ENCODE measurements at regions not wholly inside any gene's neighbourhood (a gene's known extent, or its start where the extent isn't known, plus 50 kb on each side); places are given as distances from the start of the nearest gene placed in this dataset.

DNA sequence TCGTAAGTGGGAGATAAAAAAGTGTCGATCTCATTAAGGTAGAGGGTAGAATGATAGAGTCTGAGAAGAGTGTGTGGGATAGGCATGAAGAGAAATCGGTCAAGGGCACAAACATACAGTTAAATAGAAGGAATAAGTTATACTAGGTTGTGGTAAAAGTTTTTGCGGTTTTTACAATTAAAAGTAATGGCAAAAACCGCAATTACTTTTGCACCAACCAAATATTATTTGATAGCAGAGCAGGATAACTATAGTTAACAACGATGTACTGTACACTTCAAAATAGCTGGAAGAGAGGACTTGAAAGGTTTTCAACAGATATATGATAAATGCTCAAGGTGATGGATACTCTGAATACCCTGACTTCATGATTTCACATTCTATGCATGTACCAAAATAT, 135.8 kb upstream of the CDH12 start:
- ChIA-PET CTCF (no interaction called here), POLR2A (ENCODE audit: unreplicated experiment) (no interaction called here)
- Histone ChIP-seq H3K4me2 (no peak overlapping the region), H3K79me2 (ENCODE audit: low read depth) (no peaks in the 10 kb centered on the region), H3K27me3 (ENCODE audit: insufficient read depth, low read depth) (no peaks in the 10 kb centered on the region), H3F3A (ENCODE audit: insufficient read depth, low read depth) (no peaks in the 10 kb centered on the region), H3K27ac (no peak overlapping the region), H3K4me1 (replicated peaks; ENCODE audit: insufficient read depth) (no peaks in the 10 kb centered on the region), H3K36me3 (ENCODE audit: low read depth) (no peaks in the 10 kb centered on the region), H3K4me3 (no peak overlapping the region), H3K9me3 (ENCODE audit: insufficient read depth, low read depth) (no peaks in the 10 kb centered on the region), H2AFZ (no peak overlapping the region), H3K9me2 (ENCODE audit: insufficient read depth) (no peaks in the 10 kb centered on the region; the same call in 1 of the 2 replicates), H4K20me1 (ENCODE audit: insufficient read depth) (no peaks in the 10 kb centered on the region)
- no peak for DNase-seq
- no TSS peak for BruUV-seq (replicated peaks)
- TF ChIP-seq, protein P1, sequence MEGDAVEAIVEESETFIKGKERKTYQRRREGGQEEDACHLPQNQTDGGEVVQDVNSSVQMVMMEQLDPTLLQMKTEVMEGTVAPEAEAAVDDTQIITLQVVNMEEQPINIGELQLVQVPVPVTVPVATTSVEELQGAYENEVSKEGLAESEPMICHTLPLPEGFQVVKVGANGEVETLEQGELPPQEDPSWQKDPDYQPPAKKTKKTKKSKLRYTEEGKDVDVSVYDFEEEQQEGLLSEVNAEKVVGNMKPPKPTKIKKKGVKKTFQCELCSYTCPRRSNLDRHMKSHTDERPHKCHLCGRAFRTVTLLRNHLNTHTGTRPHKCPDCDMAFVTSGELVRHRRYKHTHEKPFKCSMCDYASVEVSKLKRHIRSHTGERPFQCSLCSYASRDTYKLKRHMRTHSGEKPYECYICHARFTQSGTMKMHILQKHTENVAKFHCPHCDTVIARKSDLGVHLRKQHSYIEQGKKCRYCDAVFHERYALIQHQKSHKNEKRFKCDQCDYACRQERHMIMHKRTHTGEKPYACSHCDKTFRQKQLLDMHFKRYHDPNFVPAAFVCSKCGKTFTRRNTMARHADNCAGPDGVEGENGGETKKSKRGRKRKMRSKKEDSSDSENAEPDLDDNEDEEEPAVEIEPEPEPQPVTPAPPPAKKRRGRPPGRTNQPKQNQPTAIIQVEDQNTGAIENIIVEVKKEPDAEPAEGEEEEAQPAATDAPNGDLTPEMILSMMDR (conservative IDR thresholded peaks at IDR 0.05), result no peak
- TF ChIP-seq EZH2 (IDR thresholded peaks at IDR 0.05; ENCODE audit: low read depth), result no peak
- intact Hi-C loops (cut with micrococcal nuclease; ENCODE audit: unreplicated experiment), result no loop called here

DNA sequence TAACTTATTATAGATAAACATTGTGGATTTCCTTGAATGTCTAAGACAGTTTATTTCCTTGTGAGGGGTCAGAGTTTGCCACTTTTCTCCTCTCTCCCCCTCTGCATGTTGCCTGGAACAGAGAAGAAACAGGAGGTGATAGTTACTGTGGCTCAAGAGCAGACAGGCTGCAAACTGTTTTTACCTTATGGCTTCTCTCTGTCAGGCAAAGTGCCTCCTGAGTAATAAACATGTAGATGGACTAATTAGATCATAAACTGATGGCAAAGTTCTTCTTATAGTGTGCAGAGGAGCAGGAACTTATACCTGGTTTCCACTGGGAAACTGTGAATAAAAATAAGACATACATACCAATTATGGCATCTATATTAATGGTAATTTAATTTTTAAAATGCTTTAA, 133.1 kb upstream of the CDH12 start:
- no TSS peak for BruUV-seq (replicated peaks)
- CTCF ChIA-PET, result no interaction called here
- Histone ChIP-seq H3K79me2 (ENCODE audit: low read depth) (no peaks in the 10 kb centered on the region), H4K20me1 (ENCODE audit: insufficient read depth) (no peaks in the 10 kb centered on the region), H3K4me1 (replicated peaks; ENCODE audit: insufficient read depth) (no peaks in the 10 kb centered on the region), H3K27ac (no peak overlapping the region), H3K9me3 (ENCODE audit: insufficient read depth, low read depth) (no peaks in the 10 kb centered on the region), H3K9me2 (ENCODE audit: insufficient read depth) (no peaks in the 10 kb centered on the region; the same call in 1 of the 2 replicates), H3K36me3 (ENCODE audit: low read depth) (no peaks in the 10 kb centered on the region), H3F3A (ENCODE audit: insufficient read depth, low read depth) (no peaks in the 10 kb centered on the region), H3K4me3 (no peak overlapping the region), H2AFZ (no peak overlapping the region), H3K27me3 (ENCODE audit: insufficient read depth, low read depth) (no peaks in the 10 kb centered on the region), H3K4me2 (no peak overlapping the region)
- no peak for DNase-seq
- POLR2A ChIA-PET (ENCODE audit: unreplicated experiment), result no interaction called here
- no peak for TF ChIP-seq EZH2 (IDR thresholded peaks at IDR 0.05; ENCODE audit: low read depth)
- TF ChIP-seq, protein P1 (conservative IDR thresholded peaks at IDR 0.05), result no peak
- intact Hi-C loops (cut with micrococcal nuclease; ENCODE audit: unreplicated experiment), result no loop called here

DNA sequence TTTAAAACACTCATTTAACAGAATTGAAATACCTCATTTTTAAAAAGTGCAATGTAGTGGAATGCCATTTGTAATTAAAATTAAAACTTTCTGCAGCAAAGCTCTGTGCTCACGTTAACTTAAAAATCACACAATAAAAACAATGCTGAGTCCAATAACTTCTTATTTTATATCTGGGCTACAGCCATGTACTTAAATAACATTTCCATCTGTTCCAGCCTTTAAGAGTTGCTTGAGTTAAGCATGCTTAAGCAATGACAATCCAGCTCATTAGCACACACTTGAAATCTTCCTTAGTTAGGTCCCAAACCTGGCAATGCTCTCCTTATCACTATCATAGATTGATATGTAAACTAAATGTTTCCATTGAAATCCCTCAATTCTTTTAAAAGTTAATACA, 132.3 kb upstream of the CDH12 start:
- Histone ChIP-seq H3K9me3 (ENCODE audit: insufficient read depth, low read depth) (no peaks in the 10 kb centered on the region), H3K27ac (no peak overlapping the region), H2AFZ (no peak overlapping the region), H3K4me3 (no peak overlapping the region), H3K4me2 (no peak overlapping the region), H3K9me2 (ENCODE audit: insufficient read depth) (no peaks in the 10 kb centered on the region; the same call in 1 of the 2 replicates), H4K20me1 (ENCODE audit: insufficient read depth) (no peaks in the 10 kb centered on the region), H3F3A (ENCODE audit: insufficient read depth, low read depth) (no peaks in the 10 kb centered on the region), H3K27me3 (ENCODE audit: insufficient read depth, low read depth) (no peaks in the 10 kb centered on the region), H3K36me3 (ENCODE audit: low read depth) (no peaks in the 10 kb centered on the region), H3K4me1 (replicated peaks; ENCODE audit: insufficient read depth) (no peaks in the 10 kb centered on the region), H3K79me2 (ENCODE audit: low read depth) (no peaks in the 10 kb centered on the region)
- no peak for TF ChIP-seq EZH2 (IDR thresholded peaks at IDR 0.05; ENCODE audit: low read depth)
- TF ChIP-seq, protein P1 (conservative IDR thresholded peaks at IDR 0.05), result no peak
- BruUV-seq (replicated peaks), result no TSS peak
- intact Hi-C loops (cut with micrococcal nuclease; ENCODE audit: unreplicated experiment), result no loop called here
- POLR2A ChIA-PET (ENCODE audit: unreplicated experiment), result no interaction called here
- CTCF ChIA-PET, result no interaction called here
- DNase-seq, result no peak

Measured in PC-9 (cell line).